A673 (cell line): ENCODE measurements at regions not wholly inside any gene's neighbourhood (a gene's known extent, or its start where the extent isn't known, plus 50 kb on each side); places are given as distances from the start of the nearest gene placed in this dataset.

ENCODE experiments used
- BruUV-seq: library from RNA; stranded (reverse); fragments of 400-500 nt; replicated peaks from 2 replicates; lab custom pipeline; 2021; lab: Mats Ljungman, UMichigan
- CTCF ChIA-PET: fragments of 300-600 bp; sonication (Branson Sonifier 250); formaldehyde crosslinking; loops from one replicate; lab custom pipeline; 2022; ENCODE audit warnings: antibody characterized with exemption; lab: Charles Lee
- POLR2A ChIA-PET: fragments of 300-600 bp; sonication (Branson Sonifier 250); formaldehyde crosslinking; loops from one replicate; lab custom pipeline; 2022; ENCODE audit warnings: antibody characterized with exemption; ENCODE audit not compliant: low non-redundant PET; lab: Charles Lee
- DNase-seq: peaks from one replicate; pipeline ENCODE4 v3.0.0-alpha.2; 2015; ENCODE audit warnings: low spot score
- H3K27ac ChIP-seq: fragments of 200-600 bp; sonication (generic); 2 replicates; pipeline ENCODE4 v1.5.1; 2016; ENCODE audit warnings: mixed run types, low read depth, mild to moderate bottlenecking, mixed read lengths, antibody characterized with exemption, low read length; ENCODE audit not compliant: poor library complexity, severe bottlenecking
- H3K27me3 ChIP-seq: fragments of 200-600 bp; sonication (generic); replicated peaks from 2 replicates; pipeline ENCODE4 v1.6.1; 2017; ENCODE audit warnings: mixed run types, low read depth, mild to moderate bottlenecking, mixed read lengths, antibody characterized with exemption, low read length; ENCODE audit not compliant: insufficient read depth, poor library complexity
- H3K36me3 ChIP-seq: fragments of 200-600 bp; sonication (generic); 2 replicates; pipeline ENCODE4 v1.6.1; 2016; ENCODE audit warnings: mixed run types, mild to moderate bottlenecking, mixed read lengths, antibody characterized with exemption, low read length; ENCODE audit not compliant: insufficient read depth, poor library complexity, severe bottlenecking
- H3K4me1 ChIP-seq: fragments of 200-600 bp; sonication (generic); 2 replicates; pipeline ENCODE4 v1.6.1; 2017; ENCODE audit warnings: mixed run types, mild to moderate bottlenecking, mixed read lengths, antibody characterized with exemption, low read length; ENCODE audit not compliant: insufficient read depth, poor library complexity, severe bottlenecking
- H3K4me3 ChIP-seq: fragments of 200-600 bp; sonication (generic); 2 replicates; pipeline ENCODE4 v1.5.1; 2016; ENCODE audit warnings: low read depth, mixed run types, mild to moderate bottlenecking, mixed read lengths, low read length; ENCODE audit not compliant: poor library complexity, severe bottlenecking
- H3K9me3 ChIP-seq: fragments of 200-600 bp; sonication (generic); 2 replicates; pipeline ENCODE4 v1.6.1; 2016; ENCODE audit warnings: mixed run types, low read depth, mild to moderate bottlenecking, mixed read lengths, antibody characterized with exemption, low read length; ENCODE audit not compliant: poor library complexity, severe bottlenecking
- CTCF ChIP-seq: fragments of 300-800, 200-600 bp; sonication (generic); conservative IDR thresholded peaks from 2 replicates; pipeline ENCODE4 v1.5.1; 2017; ENCODE audit warnings: low read depth, mild to moderate bottlenecking, antibody characterized with exemption, low read length, moderate library complexity, mixed read lengths
- EZH2 ChIP-seq: fragments of 200-600 bp; sonication (generic); IDR thresholded peaks from 2 replicates; pipeline ENCODE4 v1.6.1; 2017; ENCODE audit warnings: borderline replicate concordance, low read depth, mild to moderate bottlenecking, mixed read lengths, antibody characterized with exemption, low read length; ENCODE audit not compliant: poor library complexity, severe bottlenecking
- intact Hi-C: fragments of 100-400 bp; cut with micrococcal nuclease; formaldehyde crosslinking; loops from one replicate; pipeline ENCODE4 v1.10.0; 2022; ENCODE audit not compliant: unreplicated experiment

GRCh38 chr18:33517950-33518349, 60.1 kb upstream of the ASXL3 start:
- CTCF ChIA-PET = no interaction called here
- no peaks in the 10 kb centered on the region for H3K36me3 ChIP-seq
- intact Hi-C loops = no loop called here

DNA sequence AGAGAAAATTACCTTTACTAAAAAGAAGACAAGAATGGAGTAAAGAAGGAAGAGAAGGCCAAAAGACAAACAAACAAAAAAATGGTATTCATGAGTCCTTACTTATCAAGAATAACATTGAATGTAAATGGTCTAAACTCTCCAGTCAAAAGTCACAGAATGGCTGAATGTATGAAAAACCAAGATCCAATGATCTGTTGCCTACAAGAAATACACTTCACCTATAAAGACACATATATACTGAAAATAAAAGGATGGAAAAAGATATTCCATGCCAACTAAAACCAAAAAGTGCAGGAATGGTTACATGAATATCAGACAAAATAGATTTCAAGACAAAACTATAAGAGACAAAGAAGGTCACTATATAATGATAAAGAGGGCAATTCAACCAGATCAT, 65.0 kb upstream of the ASXL3 start:
- DNase-seq = no peak
- Histone ChIP-seq H3K4me1 (no peaks in the 10 kb centered on the region), H3K27ac (no peak overlapping the region), H3K9me3 (no peaks in the 10 kb centered on the region), H3K27me3 (no peaks in the 10 kb centered on the region), H3K4me3 (no peak overlapping the region), H3K36me3 (no peaks in the 10 kb centered on the region)
- TF ChIP-seq CTCF (no peak), EZH2 (no peak)
- POLR2A ChIA-PET = no interaction called here
- CTCF ChIA-PET = no interaction called here
- BruUV-seq = no TSS peak
- intact Hi-C loops = no loop called here

More at GRCh38 chr18:33517950-33518349, 60.1 kb upstream of the ASXL3 start:
- Histone ChIP-seq H3K27ac (no peak overlapping the region), H3K4me3 (no peak overlapping the region), H3K9me3 (no peaks in the 10 kb centered on the region), H3K4me1 (no peaks in the 10 kb centered on the region), H3K27me3 (no peaks in the 10 kb centered on the region)
- POLR2A ChIA-PET = no interaction called here
- BruUV-seq = no TSS peak
- DNase-seq = no peak
- no peak for TF ChIP-seq EZH2
- no peak for TF ChIP-seq CTCF

DNA sequence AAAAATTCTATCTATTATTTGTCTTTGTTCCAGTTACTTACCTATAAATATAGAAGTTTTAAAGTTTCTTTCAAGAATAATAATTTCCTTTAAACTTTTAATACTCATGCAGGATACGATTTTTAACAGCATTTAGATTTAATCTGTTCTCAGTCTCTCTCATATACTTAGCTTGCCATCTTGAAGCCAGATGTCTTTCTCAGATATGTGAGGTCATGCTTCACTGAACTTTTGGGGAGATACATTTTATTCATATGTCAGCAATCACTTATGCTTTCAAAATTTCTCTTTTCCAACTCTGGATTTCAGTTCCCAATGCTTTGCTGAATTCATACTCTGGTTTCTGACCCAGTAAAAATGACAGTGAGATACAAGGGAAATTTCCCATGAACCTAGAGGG, 66.5 kb upstream of the CCDC178 start:
- no peak overlapping the region for H3K4me3 ChIP-seq
- no peaks in the 10 kb centered on the region for H3K9me3 ChIP-seq
- H3K4me1 ChIP-seq = no peaks in the 10 kb centered on the region
- no peak for DNase-seq
- ChIA-PET POLR2A (no interaction called here), CTCF (no interaction called here)
- H3K36me3 ChIP-seq = no peaks in the 10 kb centered on the region
- TF ChIP-seq EZH2 = no peak
- TF ChIP-seq CTCF = no peak
- H3K27ac ChIP-seq = no peak overlapping the region
- no TSS peak for BruUV-seq
- intact Hi-C loops = no loop called here
- H3K27me3 ChIP-seq = no peaks in the 10 kb centered on the region
